Epithelial cell of esophagus (primary cell): ENCODE measurements at regions not wholly inside any gene's neighbourhood (a gene's known extent, or its start where the extent isn't known, plus 50 kb on each side); places are given as distances from the start of the nearest gene placed in this dataset.

ENCODE experiments used
- DNase-seq: peaks from one replicate; pipeline ENCODE4 v3.0.0; 2010; ENCODE audit warnings: low read depth
- H3K4me3 ChIP-seq: 2 replicates; pipeline ENCODE4 v1.5.1; 2011; ENCODE audit warnings: mild to moderate bottlenecking, low read length, control low read depth
- TF ChIP-seq, protein P1 (sequence below): IDR thresholded peaks from 2 replicates; pipeline ENCODE4 v1.5.1; 2011; ENCODE audit warnings: low read depth, mild to moderate bottlenecking, low read length, control low read depth, inconsistent platforms; ENCODE audit not compliant: insufficient read depth; ENCODE audit errors: missing control alignments

DNA sequence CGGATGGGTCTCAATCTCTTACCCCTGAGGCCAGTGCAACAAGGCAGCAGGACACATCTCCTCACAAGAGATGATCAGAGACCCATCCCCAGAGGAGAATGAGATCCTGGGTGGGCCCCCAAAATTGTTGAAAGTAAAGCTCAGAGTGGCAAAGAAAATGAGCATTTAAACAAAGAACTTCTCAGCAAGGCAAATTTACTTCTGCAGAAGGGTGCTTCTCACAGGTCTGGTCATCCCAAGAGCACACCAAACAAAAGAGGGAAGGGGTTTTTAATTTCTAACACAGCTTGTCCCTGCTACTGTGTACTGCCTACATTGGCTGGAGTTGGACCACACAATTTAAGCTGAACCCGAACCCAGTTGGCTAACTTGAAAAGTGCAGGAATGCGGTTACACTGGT lies 1628.6 kb upstream of the RAG2 start:
- no peak for DNase-seq
- TF ChIP-seq, protein P1, sequence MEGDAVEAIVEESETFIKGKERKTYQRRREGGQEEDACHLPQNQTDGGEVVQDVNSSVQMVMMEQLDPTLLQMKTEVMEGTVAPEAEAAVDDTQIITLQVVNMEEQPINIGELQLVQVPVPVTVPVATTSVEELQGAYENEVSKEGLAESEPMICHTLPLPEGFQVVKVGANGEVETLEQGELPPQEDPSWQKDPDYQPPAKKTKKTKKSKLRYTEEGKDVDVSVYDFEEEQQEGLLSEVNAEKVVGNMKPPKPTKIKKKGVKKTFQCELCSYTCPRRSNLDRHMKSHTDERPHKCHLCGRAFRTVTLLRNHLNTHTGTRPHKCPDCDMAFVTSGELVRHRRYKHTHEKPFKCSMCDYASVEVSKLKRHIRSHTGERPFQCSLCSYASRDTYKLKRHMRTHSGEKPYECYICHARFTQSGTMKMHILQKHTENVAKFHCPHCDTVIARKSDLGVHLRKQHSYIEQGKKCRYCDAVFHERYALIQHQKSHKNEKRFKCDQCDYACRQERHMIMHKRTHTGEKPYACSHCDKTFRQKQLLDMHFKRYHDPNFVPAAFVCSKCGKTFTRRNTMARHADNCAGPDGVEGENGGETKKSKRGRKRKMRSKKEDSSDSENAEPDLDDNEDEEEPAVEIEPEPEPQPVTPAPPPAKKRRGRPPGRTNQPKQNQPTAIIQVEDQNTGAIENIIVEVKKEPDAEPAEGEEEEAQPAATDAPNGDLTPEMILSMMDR = no peak
- no peak overlapping the region for H3K4me3 ChIP-seq

DNA sequence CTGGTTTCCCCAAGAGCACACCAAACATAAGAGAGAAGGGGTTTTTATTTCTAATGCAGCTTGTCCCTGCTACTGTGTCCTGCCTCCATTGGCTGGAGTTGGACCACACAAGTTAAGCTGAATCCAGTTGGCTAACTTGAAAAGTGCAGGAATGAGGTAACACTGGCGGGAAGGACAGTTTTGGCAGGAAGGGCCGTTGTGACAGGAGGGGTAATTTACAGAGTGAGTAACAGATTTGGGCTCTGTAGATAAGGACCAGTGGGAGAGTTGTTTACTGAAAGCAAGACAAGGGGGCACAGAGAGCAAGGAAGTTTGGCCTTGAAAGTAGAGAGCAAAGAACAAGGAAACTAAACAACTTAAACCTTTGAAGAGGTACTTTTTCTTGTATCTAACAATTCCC lies 1623.3 kb upstream of the RAG2 start:
- no peak for DNase-seq
- H3K4me3 ChIP-seq = no peak overlapping the region
- TF ChIP-seq, protein P1 = no peak

DNA sequence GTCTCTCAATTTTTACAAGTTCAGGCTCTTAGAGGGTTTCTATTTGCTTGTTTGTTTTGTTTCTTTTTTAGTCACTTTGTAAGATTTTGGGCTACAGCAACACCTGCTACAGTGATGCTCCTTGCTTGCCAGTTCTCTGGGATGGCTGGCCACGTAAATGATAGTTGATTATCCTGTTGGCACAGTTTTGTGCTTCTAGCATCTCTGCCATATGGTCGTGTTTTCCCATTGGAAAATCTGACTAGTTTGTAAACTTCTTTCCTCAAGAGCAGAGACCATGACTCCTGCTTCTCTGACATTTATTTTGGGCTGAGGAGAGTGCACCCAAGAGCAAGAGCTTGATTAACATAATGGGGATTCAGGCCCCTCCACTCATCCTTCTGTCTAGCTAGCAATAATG lies 1621.6 kb upstream of the RAG2 start:
- TF ChIP-seq, protein P1 = no peak
- no peak for DNase-seq

DNA sequence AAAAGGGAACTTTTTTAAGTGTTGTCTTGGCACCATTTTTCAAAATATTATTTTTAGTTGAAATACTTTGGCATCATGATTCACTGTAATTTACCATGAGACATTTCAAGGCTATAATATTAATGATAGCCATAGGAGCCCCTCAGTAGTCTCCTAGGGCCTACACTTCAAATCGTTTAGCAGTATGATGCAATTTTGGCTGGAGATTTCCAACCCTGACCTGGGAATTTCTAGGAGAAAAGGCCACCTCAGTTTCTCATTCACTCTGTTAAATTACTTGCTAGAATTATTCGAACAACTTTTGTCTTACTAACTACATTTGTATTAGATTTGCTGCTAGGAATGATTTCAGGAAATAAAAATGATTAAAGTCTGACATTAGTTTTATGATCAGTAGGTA lies 1610.9 kb upstream of the RAG2 start:
- H3K4me3 ChIP-seq = no peak overlapping the region
- no peak for DNase-seq
- TF ChIP-seq, protein P1 = no peak

More for the DNA sequence above, 1621.6 kb upstream of the RAG2 start:
- no peak overlapping the region for H3K4me3 ChIP-seq

DNA sequence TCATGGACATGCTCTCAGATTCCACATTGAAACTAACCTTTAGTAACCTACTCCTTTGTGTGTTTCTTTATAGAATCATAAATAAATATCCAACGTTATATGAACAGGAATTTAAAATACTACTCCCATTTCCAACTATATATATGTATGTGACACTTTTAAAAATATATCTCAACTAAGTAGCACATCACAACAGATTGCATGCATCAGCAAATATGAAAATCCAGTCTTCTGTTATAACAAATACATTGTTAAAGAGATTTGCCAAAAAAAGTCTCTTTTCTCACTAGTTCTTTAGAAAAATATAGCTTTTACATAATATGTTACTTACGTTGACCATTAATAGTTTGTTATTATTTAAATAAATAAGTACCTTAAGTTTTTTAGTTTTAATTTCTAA lies 1608.6 kb upstream of the RAG2 start:
- TF ChIP-seq, protein P1 = no peak
- H3K4me3 ChIP-seq = no peak overlapping the region
- DNase-seq = no peak

DNA sequence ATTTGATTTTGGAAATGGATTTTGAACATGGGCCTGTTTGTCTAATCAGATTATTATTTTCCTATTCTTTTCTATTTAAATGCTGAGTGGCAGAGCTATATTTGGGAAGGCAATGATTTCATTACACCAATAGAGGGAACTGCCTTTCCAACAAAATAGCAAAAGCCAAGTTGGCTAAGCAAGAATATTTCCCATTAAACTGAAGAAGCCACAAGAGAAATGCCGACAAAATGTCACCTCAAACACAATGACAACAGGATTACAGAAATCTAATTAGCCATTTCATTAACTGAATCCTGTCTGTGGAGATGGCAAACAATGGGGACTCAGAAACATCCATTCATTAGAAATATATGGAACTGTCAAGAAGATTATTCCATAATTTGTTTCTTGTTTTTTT lies 1593.1 kb upstream of the RAG2 start:
- no peak for DNase-seq
- TF ChIP-seq, protein P1 = no peak
- H3K4me3 ChIP-seq = no peak overlapping the region

DNA sequence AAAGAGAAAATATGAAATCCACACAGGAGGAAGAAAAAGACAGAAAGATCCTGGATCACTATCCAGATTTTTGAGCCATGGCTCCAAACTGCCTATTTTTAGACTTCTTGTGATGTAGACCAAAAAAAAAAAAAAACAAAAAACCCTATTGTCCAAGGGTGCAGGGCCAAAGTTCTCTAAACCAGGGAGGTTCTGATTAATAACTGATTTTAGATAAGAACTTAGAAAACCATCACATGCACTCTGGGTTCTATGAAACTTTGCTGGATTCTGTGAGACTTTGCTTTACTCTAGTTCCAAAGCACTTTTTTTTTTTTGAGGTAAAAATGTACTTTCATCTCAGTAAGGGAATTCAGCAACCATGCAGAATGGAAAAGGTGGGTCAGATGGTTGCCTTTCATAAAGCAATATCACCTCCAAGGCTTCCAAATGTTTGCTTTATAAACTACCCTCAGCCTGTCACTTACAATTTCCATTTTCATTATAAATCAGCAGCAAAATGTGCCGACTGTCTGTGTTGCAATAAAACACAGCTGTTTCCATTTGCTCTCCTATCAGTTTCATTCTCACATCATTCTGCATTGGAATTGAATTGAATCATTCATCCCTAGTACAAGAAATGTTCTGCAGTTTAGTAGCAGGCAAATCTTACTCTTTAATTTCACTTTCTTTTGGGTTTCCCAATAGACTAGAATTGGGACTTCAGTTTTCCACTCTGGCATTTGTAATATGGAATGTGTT lies 1584.3 kb upstream of the RAG2 start:
- DNase-seq = no peak
- TF ChIP-seq, protein P1 = no peak
- no peak overlapping the region for H3K4me3 ChIP-seq
